Suprapubic skin (tissue), 4 donors: ENCODE measurements at regions not wholly inside any gene's neighbourhood (a gene's known extent, or its start where the extent isn't known, plus 50 kb on each side); places are given as distances from the start of the nearest gene placed in this dataset.

Experiments
- DNase-seq, 2 donors: peaks; one replicate each; pipeline ENCODE4 v3.0.0-alpha.2; 2019; ENCODE audit warnings: low spot score in 2 of 2
- H3K27ac ChIP-seq: fragments of 200-600 bp; sonication (generic); one replicate; pipeline ENCODE4 v1.5.1; 2019
- H3K27me3 ChIP-seq: fragments of 200-600 bp; sonication (generic); one replicate; pipeline ENCODE4 v1.5.1; 2019
- H3K36me3 ChIP-seq: fragments of 200-600 bp; sonication (generic); one replicate; pipeline ENCODE4 v1.5.1; 2019
- H3K4me1 ChIP-seq: fragments of 200-600 bp; sonication (generic); one replicate; pipeline ENCODE4 v1.5.1; 2019
- H3K4me3 ChIP-seq: fragments of 200-600 bp; sonication (generic); one replicate; pipeline ENCODE4 v1.5.1; 2019; ENCODE audit warnings: mild to moderate bottlenecking
- H3K9me3 ChIP-seq: fragments of 200-600 bp; sonication (generic); one replicate; pipeline ENCODE4 v1.5.1; 2019
- CTCF ChIP-seq, 2 donors: fragments of 200-600 bp in 1 of 2; fragments of 450-650 bp in 1 of 2; sonication (generic) in 1 of 2; IDR thresholded peaks; one replicate each; pipeline ENCODE4 v1.5.1; 2016 to 2019; ENCODE audit warnings: antibody characterized with exemption in 2 of 2, mild to moderate bottlenecking in 1 of 2, moderate library complexity in 1 of 2
- EP300 ChIP-seq: sonication (generic); formaldehyde crosslinking; IDR thresholded peaks from one replicate; pipeline ENCODE4 v1.6.1; 2017; ENCODE audit warnings: antibody characterized with exemption
- POLR2A ChIP-seq, 2 donors: fragments of 450-650 bp; IDR thresholded peaks; one replicate each; pipeline ENCODE4 v1.6.1; 2017; ENCODE audit warnings: antibody characterized with exemption in 2 of 2, mild to moderate bottlenecking in 2 of 2, moderate library complexity in 2 of 2
- POLR2AphosphoS5 ChIP-seq, 3 donors: sonication (generic); formaldehyde crosslinking; IDR thresholded peaks; one replicate each; pipeline ENCODE4 v1.6.1; 2017; ENCODE audit warnings: antibody characterized with exemption in 3 of 3
- WGBS: methylation state at CpG from one replicate; pipeline ENCODE4 v1.1.5; 2018; 5-methylcytosine and 5-hydroxymethylcytosine counted together

GRCh38 chr2:219701847-219702634, 74.6 kb downstream of the SLC4A3 start:
- no peaks in the 10 kb centered on the region for H3K36me3 ChIP-seq
- WGBS: 30% methylated on average over 8 of the region's 8 CpGs
- no peak for TF ChIP-seq CTCF (IDR thresholded peaks at IDR 0.05)
- no peak for TF ChIP-seq POLR2A (IDR thresholded peaks at IDR 0.05)
- TF ChIP-seq EP300: no peak
- TF ChIP-seq POLR2AphosphoS5 (IDR thresholded peaks at IDR 0.05): no peak
- H3K4me1 ChIP-seq: peaks cover 18% of the 10 kb centered on the region
- no peak overlapping the region for H3K4me3 ChIP-seq
- H3K27ac ChIP-seq: no peak overlapping the region
- no peaks in the 10 kb centered on the region for H3K27me3 ChIP-seq
- no peak for DNase-seq
- no peaks in the 10 kb centered on the region for H3K9me3 ChIP-seq

DNA sequence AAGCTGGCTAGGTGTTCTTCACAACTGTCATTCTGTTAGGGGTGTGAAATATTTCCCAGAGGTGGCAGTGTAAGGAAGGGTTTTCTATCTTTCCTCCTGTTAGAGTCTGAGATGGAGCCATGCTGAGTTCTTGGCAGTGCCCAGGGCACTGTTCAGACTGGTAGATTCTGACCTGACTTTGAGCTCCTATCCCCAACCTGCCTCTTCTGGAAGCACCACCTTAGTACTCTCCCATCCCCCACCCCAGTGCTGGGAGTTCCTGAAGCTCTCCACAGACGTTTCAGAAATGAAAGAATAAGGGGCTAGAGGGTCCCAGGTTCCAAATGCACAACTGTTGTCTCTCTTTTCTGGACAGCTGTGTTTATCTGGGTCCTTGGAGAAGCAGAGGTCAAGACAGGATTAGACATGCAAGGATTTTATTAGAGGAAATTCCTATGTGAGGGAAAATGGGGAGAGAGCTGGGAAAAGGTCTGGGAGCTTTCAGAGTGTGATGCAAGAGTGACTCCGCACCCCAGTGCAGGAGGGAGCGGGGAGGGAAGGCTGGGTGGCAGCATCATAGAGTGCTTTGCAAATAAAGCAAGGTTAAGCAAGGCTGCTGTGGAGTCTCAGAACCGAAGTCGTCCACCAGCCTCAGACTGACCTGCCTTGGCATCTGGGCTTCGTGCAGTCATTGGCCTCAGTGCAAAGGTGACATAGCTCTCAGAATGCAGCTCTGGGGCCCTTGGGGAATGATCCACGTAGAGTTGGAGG, 75.5 kb downstream of the SLC4A3 start:
- no peak for DNase-seq

DNA sequence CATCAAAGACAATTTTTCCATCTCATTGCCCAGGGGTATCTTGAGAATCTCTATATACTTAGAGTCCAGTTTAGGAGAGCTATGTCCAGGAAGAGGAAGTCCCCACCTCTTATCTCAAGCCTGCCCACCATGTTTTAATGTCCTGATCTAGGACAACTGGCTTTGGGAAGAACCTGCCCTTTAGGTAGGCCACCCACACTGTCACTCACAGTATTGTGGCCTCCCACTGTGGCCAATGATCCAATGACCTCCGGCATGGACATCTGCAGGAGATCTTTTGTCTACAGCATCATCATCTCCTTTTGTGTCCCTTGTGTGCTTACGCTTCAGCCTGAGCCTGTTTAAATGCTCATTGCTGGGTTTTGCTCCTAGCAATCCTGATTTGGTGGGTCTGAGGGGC, 77.4 kb downstream of the SLC4A3 start:
- TF ChIP-seq POLR2A (IDR thresholded peaks at IDR 0.05) (no peak), CTCF (IDR thresholded peaks at IDR 0.05) (no peak), POLR2AphosphoS5 (IDR thresholded peaks at IDR 0.05) (no peak), EP300 (no peak)
- WGBS: 91% methylated on average over 2 of the region's 2 CpGs
- DNase-seq: no peak

More for the DNA sequence above, 75.5 kb downstream of the SLC4A3 start:
- Histone ChIP-seq H3K27ac (no peak overlapping the region), H3K4me3 (no peak overlapping the region), H3K36me3 (no peaks in the 10 kb centered on the region), H3K27me3 (no peaks in the 10 kb centered on the region), H3K9me3 (no peaks in the 10 kb centered on the region), H3K4me1 (peaks cover 18% of the 10 kb centered on the region)
- TF ChIP-seq POLR2AphosphoS5 (IDR thresholded peaks at IDR 0.05) (no peak), EP300 (no peak), POLR2A (IDR thresholded peaks at IDR 0.05) (no peak), CTCF (IDR thresholded peaks at IDR 0.05) (no peak)
- WGBS: 62% methylated on average over 7 of the region's 7 CpGs

DNA sequence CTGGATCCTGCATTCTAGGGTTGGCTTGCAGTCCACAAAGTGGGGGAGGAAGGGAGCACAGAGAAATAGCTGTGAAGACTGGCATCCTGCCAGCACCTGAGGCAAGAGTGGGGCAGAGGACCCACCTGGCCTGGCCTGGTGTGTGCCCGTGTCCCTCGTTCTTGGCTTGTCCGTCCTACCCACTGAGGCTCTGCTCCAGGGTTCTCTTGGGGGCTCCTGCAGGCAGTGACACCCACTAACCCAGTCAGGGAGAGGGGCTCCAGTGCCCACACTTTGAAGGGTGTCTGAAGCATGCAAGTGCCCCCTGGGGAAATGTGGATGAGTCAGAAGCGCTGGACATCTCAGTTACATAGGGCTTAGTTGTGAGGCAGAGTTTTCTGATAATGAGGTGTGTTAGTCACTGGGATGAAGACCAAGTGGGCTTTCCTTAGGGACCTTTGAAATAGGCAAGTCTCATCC, 79.4 kb downstream of the SLC4A3 start:
- H3K4me3 ChIP-seq: no peak overlapping the region
- H3K27ac ChIP-seq: no peak overlapping the region
- TF ChIP-seq CTCF (IDR thresholded peaks at IDR 0.05) (no peak), EP300 (no peak), POLR2A (IDR thresholded peaks at IDR 0.05) (no peak)
- H3K27me3 ChIP-seq: no peaks in the 10 kb centered on the region
- H3K4me1 ChIP-seq: peaks cover 13% of the 10 kb centered on the region
- 100% methylated on average over 1 of the region's 4 CpGs for WGBS
- no peak for DNase-seq
- H3K9me3 ChIP-seq: no peaks in the 10 kb centered on the region
- H3K36me3 ChIP-seq: no peaks in the 10 kb centered on the region

More for the DNA sequence above, 77.4 kb downstream of the SLC4A3 start:
- Histone ChIP-seq H3K36me3 (no peaks in the 10 kb centered on the region), H3K27me3 (no peaks in the 10 kb centered on the region), H3K4me3 (no peak overlapping the region), H3K27ac (no peak overlapping the region), H3K9me3 (no peaks in the 10 kb centered on the region), H3K4me1 (peaks cover 18% of the 10 kb centered on the region)
